Ovary (tissue), 3 donors: ENCODE measurements at regions not wholly inside any gene's neighbourhood (a gene's known extent, or its start where the extent isn't known, plus 50 kb on each side); places are given as distances from the start of the nearest gene placed in this dataset.

Experiments
- CTCF ChIP-seq, 3 donors: fragments of 450-650 bp in 2 of 3; fragments of 200-600 bp in 1 of 3; IDR thresholded peaks; one replicate each; pipeline versions ENCODE4 v1.5.1 to v1.8.0; 2016 to 2022; ENCODE audit warnings: antibody characterized with exemption in 3 of 3, mild to moderate bottlenecking in 1 of 3
- EP300 ChIP-seq: sonication (generic); formaldehyde crosslinking; IDR thresholded peaks from one replicate; pipeline ENCODE4 v1.6.1; 2017; ENCODE audit warnings: antibody characterized with exemption
- POLR2A ChIP-seq: fragments of 450-650 bp; IDR thresholded peaks from one replicate; pipeline ENCODE4 v1.6.1; 2017; ENCODE audit warnings: antibody characterized with exemption, mild to moderate bottlenecking, moderate library complexity
- donor health status: DM: no; HTN: no; CAD: no.

GRCh38 chr2:241959751-241960269, 90.3 kb downstream of the RTP5 start:
- TF ChIP-seq EP300 (no peak), CTCF (IDR thresholded peaks at IDR 0.05) (no peak), POLR2A (no peak)
